ENCODE measurements at regions not wholly inside any gene's neighbourhood (a gene's known extent, or its start where the extent isn't known, plus 50 kb on each side); places are given as distances from the start of the nearest gene placed in this dataset.

DNA sequence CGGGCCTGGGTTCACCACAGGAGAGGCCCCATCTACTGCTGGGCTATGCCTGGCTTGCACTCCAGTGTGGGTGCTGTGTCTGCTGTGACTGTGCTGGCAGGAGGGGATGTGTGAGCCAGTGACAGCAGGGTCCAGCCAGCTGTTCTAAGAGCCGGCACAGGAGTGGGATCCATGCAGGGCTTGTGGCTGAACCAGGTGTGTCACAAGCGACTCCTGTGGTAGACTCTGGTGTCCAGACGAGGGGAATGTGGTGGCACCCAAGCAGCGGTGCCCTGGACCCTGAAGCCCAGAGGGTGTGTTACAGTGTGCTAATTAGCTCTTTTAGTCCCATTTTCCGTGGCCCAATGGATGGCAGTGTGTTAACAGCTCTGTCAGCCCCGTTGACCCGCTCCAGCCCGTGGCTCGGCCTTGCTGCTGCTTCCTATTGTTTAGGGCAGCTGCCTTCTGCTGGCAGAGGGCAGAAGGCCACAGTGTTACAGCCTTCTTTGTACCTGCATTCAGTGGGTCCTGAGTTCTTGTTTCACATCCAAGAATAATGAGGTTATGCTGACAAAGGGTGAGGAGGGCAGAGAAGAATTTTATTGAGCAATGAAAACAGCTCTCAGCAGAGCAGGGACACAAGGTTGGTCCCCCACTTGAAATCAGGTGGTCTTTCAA, 78.5 kb upstream of the RNU6-1 start:
- no peaks in the 10 kb centered on the region for H3K9me3 ChIP-seq
- no peaks in the 10 kb centered on the region for H3K27me3 ChIP-seq
- DNase-seq: no peak
- peak overlapping the region; percentile 87 to 91 (median 88) for H3K27ac ChIP-seq
- WGBS, 2 donors: 96 to 97% methylated on average over 10 of the region's 10 CpGs
- peaks cover 0 to 59% (median 42%) of the 10 kb centered on the region in 4 donors for H3K4me1 ChIP-seq
- H3K36me3 ChIP-seq: no peaks in the 10 kb centered on the region
- TF ChIP-seq EP300 (IDR thresholded peaks at IDR 0.05): no peak
- TF ChIP-seq, protein P1, sequence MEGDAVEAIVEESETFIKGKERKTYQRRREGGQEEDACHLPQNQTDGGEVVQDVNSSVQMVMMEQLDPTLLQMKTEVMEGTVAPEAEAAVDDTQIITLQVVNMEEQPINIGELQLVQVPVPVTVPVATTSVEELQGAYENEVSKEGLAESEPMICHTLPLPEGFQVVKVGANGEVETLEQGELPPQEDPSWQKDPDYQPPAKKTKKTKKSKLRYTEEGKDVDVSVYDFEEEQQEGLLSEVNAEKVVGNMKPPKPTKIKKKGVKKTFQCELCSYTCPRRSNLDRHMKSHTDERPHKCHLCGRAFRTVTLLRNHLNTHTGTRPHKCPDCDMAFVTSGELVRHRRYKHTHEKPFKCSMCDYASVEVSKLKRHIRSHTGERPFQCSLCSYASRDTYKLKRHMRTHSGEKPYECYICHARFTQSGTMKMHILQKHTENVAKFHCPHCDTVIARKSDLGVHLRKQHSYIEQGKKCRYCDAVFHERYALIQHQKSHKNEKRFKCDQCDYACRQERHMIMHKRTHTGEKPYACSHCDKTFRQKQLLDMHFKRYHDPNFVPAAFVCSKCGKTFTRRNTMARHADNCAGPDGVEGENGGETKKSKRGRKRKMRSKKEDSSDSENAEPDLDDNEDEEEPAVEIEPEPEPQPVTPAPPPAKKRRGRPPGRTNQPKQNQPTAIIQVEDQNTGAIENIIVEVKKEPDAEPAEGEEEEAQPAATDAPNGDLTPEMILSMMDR (IDR thresholded peaks at IDR 0.05): no peak
- no peak for TF ChIP-seq POLR2A (IDR thresholded peaks at IDR 0.05)
- TF ChIP-seq POLR2AphosphoS5 (IDR thresholded peaks at IDR 0.05): no peak
- intact Hi-C loops (cut with DNase I): loop anchor here (5.0 kb wide), 4 partner anchors 49 to 234 kb away; no protein-coding TSS in a partner anchor
- no peak overlapping the region for H3K4me3 ChIP-seq

DNA sequence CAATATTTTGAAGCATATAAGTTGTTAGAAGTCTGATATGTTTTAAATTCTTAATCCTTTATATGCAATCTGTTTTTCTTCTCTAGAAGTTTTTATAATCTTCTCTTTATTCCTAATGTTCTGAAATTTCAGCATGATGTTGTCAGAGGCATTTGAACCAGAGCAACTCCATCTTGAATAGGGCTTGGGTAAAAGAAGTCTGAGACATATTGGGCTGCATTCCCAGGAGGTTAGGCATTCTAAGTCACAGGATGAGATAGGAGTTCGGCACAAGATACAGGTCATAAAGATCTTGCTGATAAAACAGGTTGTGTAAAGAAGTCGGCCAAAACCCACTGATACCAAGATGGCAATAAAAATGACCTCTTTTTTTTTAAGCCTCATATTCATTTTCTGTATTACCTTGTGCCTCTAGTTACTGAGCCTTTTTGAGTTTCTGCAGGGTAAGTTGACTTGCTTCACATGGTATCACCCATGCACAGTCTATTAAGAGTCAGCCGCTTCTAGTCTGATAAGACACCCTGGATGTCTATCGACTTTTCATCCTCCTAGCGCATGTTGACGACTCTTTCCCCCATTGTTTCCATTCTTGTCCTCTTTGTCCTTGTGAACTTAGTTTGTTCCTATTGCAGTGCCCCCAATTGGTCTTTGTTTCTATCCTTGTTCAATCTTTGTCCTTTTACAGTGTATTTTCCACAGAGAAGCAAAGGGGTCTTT, 80.8 kb upstream of the RNU6-1 start:
- DNase-seq: no peak
- Histone ChIP-seq H3K27ac (no peak overlapping the region), H3K4me3 (no peak overlapping the region), H3K27me3 (no peaks in the 10 kb centered on the region), H3K9me3 (no peaks in the 10 kb centered on the region), H3K36me3 (no peaks in the 10 kb centered on the region), H3K4me1 (peaks cover 0 to 46% (median 36%) of the 10 kb centered on the region in 4 donors)
- 67 to 87% methylated on average over 6 of the region's 6 CpGs for WGBS, 2 donors
- intact Hi-C loops (cut with DNase I): loop anchor here (5.0 kb wide), 1 partner anchor 33 kb away; no protein-coding TSS in a partner anchor
- TF ChIP-seq POLR2AphosphoS5 (IDR thresholded peaks at IDR 0.05): no peak
- TF ChIP-seq, protein P1 (IDR thresholded peaks at IDR 0.05): no peak
- TF ChIP-seq EP300 (IDR thresholded peaks at IDR 0.05): no peak
- TF ChIP-seq POLR2A (IDR thresholded peaks at IDR 0.05): no peak

DNA sequence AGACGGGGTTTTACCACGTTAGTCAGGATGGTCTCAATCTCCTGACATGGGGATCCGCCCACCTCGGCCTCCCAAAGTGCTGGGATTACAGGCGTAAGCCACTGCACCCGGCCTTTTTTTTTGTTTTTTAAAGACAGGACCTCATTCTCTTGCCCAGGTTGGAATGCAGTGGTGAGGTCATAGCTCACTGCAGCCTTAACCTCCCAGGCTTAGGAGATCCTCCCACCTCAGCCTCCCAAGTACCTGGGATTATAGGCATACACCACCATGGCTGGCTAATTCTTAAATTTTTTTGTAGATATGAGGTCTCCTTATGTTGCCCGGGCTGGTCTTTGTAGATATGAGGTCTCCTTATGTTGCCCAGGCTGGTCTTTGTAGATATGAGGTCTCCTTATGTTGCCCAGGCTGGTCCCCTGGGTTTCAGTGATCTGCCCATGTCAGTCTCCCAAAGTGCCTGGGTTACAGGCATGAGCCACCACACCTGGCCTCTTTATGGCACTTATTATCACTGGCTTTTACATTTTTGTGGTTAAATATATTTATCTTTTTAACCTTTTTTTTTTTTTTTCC, 82.3 kb upstream of the RNU6-1 start:
- no peak overlapping the region for H3K4me3 ChIP-seq
- no peak overlapping the region for H3K27ac ChIP-seq
- no peaks in the 10 kb centered on the region for H3K9me3 ChIP-seq
- peaks cover 0 to 40% (median 36%) of the 10 kb centered on the region in 4 donors for H3K4me1 ChIP-seq
- 93 to 94% methylated on average over 7 of the region's 7 CpGs for WGBS, 2 donors
- TF ChIP-seq EP300 (IDR thresholded peaks at IDR 0.05): no peak
- TF ChIP-seq, protein P1 (IDR thresholded peaks at IDR 0.05): no peak
- no peak for TF ChIP-seq POLR2AphosphoS5 (IDR thresholded peaks at IDR 0.05)
- TF ChIP-seq POLR2A (IDR thresholded peaks at IDR 0.05): no peak
- no peak for DNase-seq
- intact Hi-C loops (cut with DNase I): loop anchor here (5.0 kb wide), 1 partner anchor 35 kb away; no protein-coding TSS in a partner anchor
- H3K36me3 ChIP-seq: no peaks in the 10 kb centered on the region
- no peaks in the 10 kb centered on the region for H3K27me3 ChIP-seq

DNA sequence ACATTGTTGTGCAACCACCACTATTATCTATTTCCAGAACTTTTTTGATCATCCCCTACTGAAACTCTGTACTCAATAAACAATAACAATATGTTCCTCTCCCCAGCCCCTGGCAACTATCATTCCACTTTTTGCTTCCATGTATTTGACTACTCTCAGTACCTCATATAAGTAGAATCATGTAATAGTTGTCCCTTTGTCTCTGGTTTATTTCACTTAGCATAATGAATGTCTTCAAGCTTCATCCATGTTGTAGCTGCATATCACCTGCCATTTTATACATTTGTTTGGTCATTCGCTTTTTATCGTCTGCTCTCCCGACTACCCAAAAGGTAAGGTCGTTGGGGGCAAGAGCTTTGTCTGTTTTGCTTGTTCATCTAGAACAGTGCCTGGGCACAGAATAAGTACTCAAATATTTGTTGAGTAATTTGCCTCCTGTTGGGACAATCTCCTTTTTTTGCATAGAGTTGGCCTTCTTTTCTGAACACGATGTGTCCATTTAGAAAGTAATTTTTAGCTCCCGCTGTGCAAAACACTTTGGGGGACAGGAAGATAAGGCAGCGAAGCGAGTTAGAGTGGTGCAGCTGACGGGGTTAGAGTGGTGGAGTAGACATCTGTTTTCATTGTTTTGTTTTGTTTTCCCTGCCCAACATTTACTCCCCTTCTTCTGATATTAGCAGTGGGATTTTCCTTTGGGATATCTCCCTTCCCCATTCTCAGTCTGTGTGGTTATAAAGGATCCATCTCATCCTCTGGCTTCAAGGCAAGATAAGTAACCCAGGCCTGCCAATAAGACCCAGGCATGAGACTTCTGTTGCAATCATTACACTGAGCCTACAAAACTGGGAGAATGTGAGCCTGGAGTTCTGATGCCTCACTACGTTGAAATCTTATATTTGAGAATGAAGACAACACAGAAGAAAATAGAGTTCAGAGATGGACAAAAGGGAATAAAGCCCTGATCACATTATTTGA, 83.4 kb upstream of the RNU6-1 start:
- Histone ChIP-seq H3K27me3 (no peaks in the 10 kb centered on the region), H3K27ac (peak overlapping the region; percentile 3 to 44 (median 36)), H3K4me1 (peaks cover 0 to 40% (median 36%) of the 10 kb centered on the region in 4 donors), H3K36me3 (no peaks in the 10 kb centered on the region), H3K4me3 (no peak overlapping the region), H3K9me3 (no peaks in the 10 kb centered on the region)
- peak; percentile 53 to 77 (median 60) for TF ChIP-seq POLR2AphosphoS5 (IDR thresholded peaks at IDR 0.05)
- TF ChIP-seq EP300 (IDR thresholded peaks at IDR 0.05): peak in 1 of 4 donors; percentile 5
- TF ChIP-seq, protein P1 (IDR thresholded peaks at IDR 0.05): no peak
- 85 to 88% methylated on average over 10 of the region's 10 CpGs for WGBS, 2 donors
- DNase-seq: no peak
- intact Hi-C loops (cut with DNase I): loop anchor here (5.0 kb wide), 1 partner anchor 36 kb away; no protein-coding TSS in a partner anchor
